ENCODE measurements at regions not wholly inside any gene's neighbourhood (a gene's known extent, or its start where the extent isn't known, plus 50 kb on each side); places are given as distances from the start of the nearest gene placed in this dataset.

DNA sequence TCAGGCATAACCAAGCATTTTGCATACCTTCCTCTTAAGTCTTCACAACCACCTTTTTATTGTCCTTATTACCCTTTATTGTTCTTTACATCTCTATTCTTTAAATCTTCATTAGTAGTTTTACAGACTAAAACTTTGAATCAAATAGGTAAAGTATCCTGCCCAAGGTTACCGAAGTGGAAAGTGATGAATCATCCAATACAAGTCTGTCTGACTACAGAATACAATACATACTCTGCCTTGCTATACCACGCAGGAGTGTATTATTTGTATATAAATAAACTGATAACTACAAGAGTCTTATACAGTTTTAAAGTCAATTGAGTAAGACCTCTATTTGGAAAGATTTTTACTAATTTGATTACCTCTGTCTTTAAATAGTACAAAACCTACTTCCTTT is 196.0 kb downstream of the ZEB2 start:
- no peak for ATAC-seq
- TF ChIP-seq, protein P1, sequence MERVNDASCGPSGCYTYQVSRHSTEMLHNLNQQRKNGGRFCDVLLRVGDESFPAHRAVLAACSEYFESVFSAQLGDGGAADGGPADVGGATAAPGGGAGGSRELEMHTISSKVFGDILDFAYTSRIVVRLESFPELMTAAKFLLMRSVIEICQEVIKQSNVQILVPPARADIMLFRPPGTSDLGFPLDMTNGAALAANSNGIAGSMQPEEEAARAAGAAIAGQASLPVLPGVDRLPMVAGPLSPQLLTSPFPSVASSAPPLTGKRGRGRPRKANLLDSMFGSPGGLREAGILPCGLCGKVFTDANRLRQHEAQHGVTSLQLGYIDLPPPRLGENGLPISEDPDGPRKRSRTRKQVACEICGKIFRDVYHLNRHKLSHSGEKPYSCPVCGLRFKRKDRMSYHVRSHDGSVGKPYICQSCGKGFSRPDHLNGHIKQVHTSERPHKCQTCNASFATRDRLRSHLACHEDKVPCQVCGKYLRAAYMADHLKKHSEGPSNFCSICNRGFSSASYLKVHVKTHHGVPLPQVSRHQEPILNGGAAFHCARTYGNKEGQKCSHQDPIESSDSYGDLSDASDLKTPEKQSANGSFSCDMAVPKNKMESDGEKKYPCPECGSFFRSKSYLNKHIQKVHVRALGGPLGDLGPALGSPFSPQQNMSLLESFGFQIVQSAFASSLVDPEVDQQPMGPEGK (CRISPR knock-in tag; IDR thresholded peaks at IDR 0.05; ENCODE audit: borderline replicate concordance) = no peak
- TF ChIP-seq, protein P2, sequence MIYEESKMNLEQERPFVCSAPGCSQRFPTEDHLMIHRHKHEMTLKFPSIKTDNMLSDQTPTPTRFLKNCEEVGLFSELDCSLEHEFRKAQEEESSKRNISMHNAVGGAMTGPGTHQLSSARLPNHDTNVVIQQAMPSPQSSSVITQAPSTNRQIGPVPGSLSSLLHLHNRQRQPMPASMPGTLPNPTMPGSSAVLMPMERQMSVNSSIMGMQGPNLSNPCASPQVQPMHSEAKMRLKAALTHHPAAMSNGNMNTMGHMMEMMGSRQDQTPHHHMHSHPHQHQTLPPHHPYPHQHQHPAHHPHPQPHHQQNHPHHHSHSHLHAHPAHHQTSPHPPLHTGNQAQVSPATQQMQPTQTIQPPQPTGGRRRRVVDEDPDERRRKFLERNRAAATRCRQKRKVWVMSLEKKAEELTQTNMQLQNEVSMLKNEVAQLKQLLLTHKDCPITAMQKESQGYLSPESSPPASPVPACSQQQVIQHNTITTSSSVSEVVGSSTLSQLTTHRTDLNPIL (CRISPR knock-in tag; IDR thresholded peaks at IDR 0.05; ENCODE audit: low read depth) = no peak
- TF ChIP-seq ARNTL (CRISPR knock-in tag; IDR thresholded peaks at IDR 0.05; ENCODE audit: borderline replicate concordance, low read depth) = no peak
- no peak for TF ChIP-seq ZFP30 (CRISPR knock-in tag; IDR thresholded peaks at IDR 0.05)
- TF ChIP-seq ZNF8 (CRISPR knock-in tag; IDR thresholded peaks at IDR 0.05) = no peak
- TF ChIP-seq OSR1 (CRISPR knock-in tag; IDR thresholded peaks at IDR 0.05) = no peak
- TF ChIP-seq TCF4 (CRISPR knock-in tag; IDR thresholded peaks at IDR 0.05; ENCODE audit: borderline replicate concordance) = no peak
- TF ChIP-seq ZC3H10 (CRISPR knock-in tag; IDR thresholded peaks at IDR 0.05) = no peak
- TF ChIP-seq CSDC2 (CRISPR knock-in tag; IDR thresholded peaks at IDR 0.05) = no peak
- TF ChIP-seq, protein P3, sequence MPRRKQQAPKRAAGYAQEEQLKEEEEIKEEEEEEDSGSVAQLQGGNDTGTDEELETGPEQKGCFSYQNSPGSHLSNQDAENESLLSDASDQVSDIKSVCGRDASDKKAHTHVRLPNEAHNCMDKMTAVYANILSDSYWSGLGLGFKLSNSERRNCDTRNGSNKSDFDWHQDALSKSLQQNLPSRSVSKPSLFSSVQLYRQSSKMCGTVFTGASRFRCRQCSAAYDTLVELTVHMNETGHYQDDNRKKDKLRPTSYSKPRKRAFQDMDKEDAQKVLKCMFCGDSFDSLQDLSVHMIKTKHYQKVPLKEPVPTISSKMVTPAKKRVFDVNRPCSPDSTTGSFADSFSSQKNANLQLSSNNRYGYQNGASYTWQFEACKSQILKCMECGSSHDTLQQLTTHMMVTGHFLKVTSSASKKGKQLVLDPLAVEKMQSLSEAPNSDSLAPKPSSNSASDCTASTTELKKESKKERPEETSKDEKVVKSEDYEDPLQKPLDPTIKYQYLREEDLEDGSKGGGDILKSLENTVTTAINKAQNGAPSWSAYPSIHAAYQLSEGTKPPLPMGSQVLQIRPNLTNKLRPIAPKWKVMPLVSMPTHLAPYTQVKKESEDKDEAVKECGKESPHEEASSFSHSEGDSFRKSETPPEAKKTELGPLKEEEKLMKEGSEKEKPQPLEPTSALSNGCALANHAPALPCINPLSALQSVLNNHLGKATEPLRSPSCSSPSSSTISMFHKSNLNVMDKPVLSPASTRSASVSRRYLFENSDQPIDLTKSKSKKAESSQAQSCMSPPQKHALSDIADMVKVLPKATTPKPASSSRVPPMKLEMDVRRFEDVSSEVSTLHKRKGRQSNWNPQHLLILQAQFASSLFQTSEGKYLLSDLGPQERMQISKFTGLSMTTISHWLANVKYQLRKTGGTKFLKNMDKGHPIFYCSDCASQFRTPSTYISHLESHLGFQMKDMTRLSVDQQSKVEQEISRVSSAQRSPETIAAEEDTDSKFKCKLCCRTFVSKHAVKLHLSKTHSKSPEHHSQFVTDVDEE (CRISPR knock-in tag; IDR thresholded peaks at IDR 0.05) = no peak
- TF ChIP-seq RARB (CRISPR knock-in tag; IDR thresholded peaks at IDR 0.05) = no peak
- TF ChIP-seq ZFP3 (CRISPR knock-in tag; IDR thresholded peaks at IDR 0.05) = no peak
- TF ChIP-seq BACH2 (CRISPR knock-in tag; IDR thresholded peaks at IDR 0.05; ENCODE audit: borderline replicate concordance) = no peak
- no peak for TF ChIP-seq ESRRG (CRISPR knock-in tag; IDR thresholded peaks at IDR 0.05)
- no peak for TF ChIP-seq SNAI2 (CRISPR knock-in tag; IDR thresholded peaks at IDR 0.05)
- no peak for TF ChIP-seq PPARA (CRISPR knock-in tag; IDR thresholded peaks at IDR 0.05; ENCODE audit: borderline replicate concordance)
- TF ChIP-seq ZNF565 (CRISPR knock-in tag; conservative IDR thresholded peaks at IDR 0.05; ENCODE audit: low read depth) = no peak
- TF ChIP-seq, protein P4, sequence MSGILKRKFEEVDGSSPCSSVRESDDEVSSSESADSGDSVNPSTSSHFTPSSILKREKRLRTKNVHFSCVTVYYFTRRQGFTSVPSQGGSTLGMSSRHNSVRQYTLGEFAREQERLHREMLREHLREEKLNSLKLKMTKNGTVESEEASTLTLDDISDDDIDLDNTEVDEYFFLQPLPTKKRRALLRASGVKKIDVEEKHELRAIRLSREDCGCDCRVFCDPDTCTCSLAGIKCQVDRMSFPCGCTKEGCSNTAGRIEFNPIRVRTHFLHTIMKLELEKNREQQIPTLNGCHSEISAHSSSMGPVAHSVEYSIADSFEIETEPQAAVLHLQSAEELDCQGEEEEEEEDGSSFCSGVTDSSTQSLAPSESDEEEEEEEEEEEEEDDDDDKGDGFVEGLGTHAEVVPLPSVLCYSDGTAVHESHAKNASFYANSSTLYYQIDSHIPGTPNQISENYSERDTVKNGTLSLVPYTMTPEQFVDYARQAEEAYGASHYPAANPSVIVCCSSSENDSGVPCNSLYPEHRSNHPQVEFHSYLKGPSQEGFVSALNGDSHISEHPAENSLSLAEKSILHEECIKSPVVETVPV (CRISPR knock-in tag; IDR thresholded peaks at IDR 0.05) = no peak

DNA sequence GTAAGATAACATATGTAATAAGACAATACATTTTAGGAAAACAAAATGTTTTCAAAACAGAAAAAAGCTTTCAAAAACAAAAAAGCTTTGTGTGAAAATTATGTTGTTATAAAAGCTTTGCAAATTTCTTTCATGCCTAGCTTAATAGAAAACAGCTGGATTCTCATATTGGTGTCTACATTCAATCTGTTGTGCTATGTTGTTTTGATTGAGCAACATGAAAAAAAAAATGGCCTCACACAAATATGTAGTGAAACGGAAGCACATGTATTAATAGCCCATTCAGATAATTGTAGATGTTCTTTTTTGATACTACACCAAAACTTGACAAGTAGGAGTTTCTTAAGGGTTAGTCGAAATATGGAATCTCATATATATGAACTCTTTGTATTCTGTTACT is 197.5 kb downstream of the ZEB2 start:
- no peak for TF ChIP-seq OSR1 (CRISPR knock-in tag; IDR thresholded peaks at IDR 0.05)
- TF ChIP-seq GLIS3 (CRISPR knock-in tag; IDR thresholded peaks at IDR 0.05) = no peak
- TF ChIP-seq, protein P3 (CRISPR knock-in tag; IDR thresholded peaks at IDR 0.05) = no peak
- no peak for ATAC-seq

DNA sequence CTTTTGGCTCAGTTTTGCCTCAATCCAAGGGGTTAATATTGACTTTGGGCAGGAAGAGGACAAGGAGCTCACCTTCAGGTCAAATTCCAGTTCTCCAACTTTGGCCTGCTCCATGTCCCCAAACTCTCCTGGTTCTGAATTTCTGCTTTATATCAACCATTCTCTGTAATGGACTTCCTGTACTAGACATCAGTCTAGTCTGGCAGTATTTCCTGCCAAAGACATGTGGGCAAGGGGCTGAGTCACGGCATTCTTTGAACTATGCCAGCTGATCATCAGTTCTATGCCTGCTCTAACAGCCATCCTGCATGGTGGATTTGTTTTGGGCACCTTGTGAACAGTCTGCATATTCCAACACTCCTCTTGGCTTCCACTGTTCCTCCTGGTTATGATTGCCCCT is 199.4 kb downstream of the ZEB2 start:
- ATAC-seq = peak; percentile 96
- TF ChIP-seq TOX (CRISPR knock-in tag; IDR thresholded peaks at IDR 0.05; ENCODE audit: borderline replicate concordance) (no peak), ZNF8 (CRISPR knock-in tag; IDR thresholded peaks at IDR 0.05) (no peak), ZFP3 (CRISPR knock-in tag; IDR thresholded peaks at IDR 0.05) (no peak), OSR1 (CRISPR knock-in tag; IDR thresholded peaks at IDR 0.05) (no peak), ARNTL (CRISPR knock-in tag; IDR thresholded peaks at IDR 0.05; ENCODE audit: borderline replicate concordance, low read depth) (no peak), GLIS3 (CRISPR knock-in tag; IDR thresholded peaks at IDR 0.05) (no peak), ZNF70 (CRISPR knock-in tag; IDR thresholded peaks at IDR 0.05) (no peak), RARB (CRISPR knock-in tag; IDR thresholded peaks at IDR 0.05) (no peak), SNAI2 (CRISPR knock-in tag; IDR thresholded peaks at IDR 0.05) (no peak), CSDC2 (CRISPR knock-in tag; IDR thresholded peaks at IDR 0.05) (no peak), BACH2 (CRISPR knock-in tag; IDR thresholded peaks at IDR 0.05; ENCODE audit: borderline replicate concordance) (no peak), TCF4 (CRISPR knock-in tag; IDR thresholded peaks at IDR 0.05; ENCODE audit: borderline replicate concordance) (no peak), ISL1 (CRISPR knock-in tag; IDR thresholded peaks at IDR 0.05) (no peak)
- TF ChIP-seq, protein P3 (CRISPR knock-in tag; IDR thresholded peaks at IDR 0.05) = no peak
- TF ChIP-seq, protein P5, sequence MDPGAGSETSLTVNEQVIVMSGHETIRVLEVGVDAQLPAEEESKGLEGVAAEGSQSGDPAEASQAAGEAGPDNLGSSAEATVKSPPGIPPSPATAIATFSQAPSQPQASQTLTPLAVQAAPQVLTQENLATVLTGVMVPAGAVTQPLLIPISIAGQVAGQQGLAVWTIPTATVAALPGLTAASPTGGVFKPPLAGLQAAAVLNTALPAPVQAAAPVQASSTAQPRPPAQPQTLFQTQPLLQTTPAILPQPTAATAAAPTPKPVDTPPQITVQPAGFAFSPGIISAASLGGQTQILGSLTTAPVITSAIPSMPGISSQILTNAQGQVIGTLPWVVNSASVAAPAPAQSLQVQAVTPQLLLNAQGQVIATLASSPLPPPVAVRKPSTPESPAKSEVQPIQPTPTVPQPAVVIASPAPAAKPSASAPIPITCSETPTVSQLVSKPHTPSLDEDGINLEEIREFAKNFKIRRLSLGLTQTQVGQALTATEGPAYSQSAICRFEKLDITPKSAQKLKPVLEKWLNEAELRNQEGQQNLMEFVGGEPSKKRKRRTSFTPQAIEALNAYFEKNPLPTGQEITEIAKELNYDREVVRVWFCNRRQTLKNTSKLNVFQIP (CRISPR knock-in tag; IDR thresholded peaks at IDR 0.05; ENCODE audit: borderline replicate concordance, low read depth) = no peak
